RWPE2 (cell line): ENCODE measurements at regions not wholly inside any gene's neighbourhood (a gene's known extent, or its start where the extent isn't known, plus 50 kb on each side); places are given as distances from the start of the nearest gene placed in this dataset.

Experiments used
- ATAC-seq: fragments of 200-7000 bp; cut with Tn5 transposase; 3 replicates; pipeline ENCODE4 v1.9.1; 2021; ENCODE audit warnings: low read depth
- DNase-seq: peaks from one replicate; pipeline ENCODE4 v3.0.0-alpha.2; 2020; ENCODE audit warnings: low spot score
- H3K27ac ChIP-seq: fragments of 450-650 bp; 2 replicates; pipeline ENCODE4 v1.5.1; 2017; ENCODE audit warnings: mild to moderate bottlenecking; ENCODE audit not compliant: poor library complexity, severe bottlenecking
- H3K27me3 ChIP-seq: fragments of 250-450 bp; sonication (Bioruptor Pico); 2 replicates; pipeline ENCODE4 v1.5.1; 2021; ENCODE audit warnings: mild to moderate bottlenecking, moderate library complexity; ENCODE audit not compliant: insufficient read depth, poor library complexity, severe bottlenecking
- H3K36me3 ChIP-seq: fragments of 250-450 bp; sonication (Bioruptor Pico); 2 replicates; pipeline ENCODE4 v1.5.1; 2020; ENCODE audit warnings: low read depth, mild to moderate bottlenecking, moderate library complexity
- H3K4me1 ChIP-seq: fragments of 250-450 bp; sonication (Bioruptor Pico); 2 replicates; pipeline ENCODE4 v1.5.1; 2021; ENCODE audit warnings: mild to moderate bottlenecking, moderate library complexity; ENCODE audit not compliant: insufficient read depth, poor library complexity, severe bottlenecking
- H3K4me3 ChIP-seq: fragments of 250-450 bp; sonication (Bioruptor Pico); 2 replicates; pipeline ENCODE4 v1.5.1; 2021; ENCODE audit warnings: mild to moderate bottlenecking, moderate library complexity; ENCODE audit not compliant: severe bottlenecking
- H3K9me3 ChIP-seq: fragments of 250-450 bp; sonication (Bioruptor Pico); 2 replicates; pipeline ENCODE4 v1.5.1; 2021; ENCODE audit warnings: mild to moderate bottlenecking, moderate library complexity; ENCODE audit not compliant: severe bottlenecking
- CTCF ChIP-seq: fragments of 450-650 bp; IDR thresholded peaks from one replicate; pipeline ENCODE4 v1.5.1; 2017; ENCODE audit warnings: mild to moderate bottlenecking, moderate library complexity; ENCODE audit not compliant: poor library complexity, severe bottlenecking

- ATAC-seq: no peak
- H3K9me3 ChIP-seq: no peaks in the 10 kb centered on the region
- no peak for TF ChIP-seq CTCF
- no peaks in the 10 kb centered on the region for H3K36me3 ChIP-seq
- DNase-seq: no peak
- H3K27me3 ChIP-seq: no peaks in the 10 kb centered on the region
- no peak overlapping the region for H3K4me3 ChIP-seq
- no peaks in the 10 kb centered on the region for H3K4me1 ChIP-seq
- no peak overlapping the region for H3K27ac ChIP-seq
Measured at GRCh38 chr6:91786474-91787184, 1199.8 kb upstream of the MAP3K7 start.

- Histone ChIP-seq H3K9me3 (no peaks in the 10 kb centered on the region), H3K27ac (no peak overlapping the region), H3K27me3 (no peaks in the 10 kb centered on the region), H3K4me1 (no peaks in the 10 kb centered on the region), H3K36me3 (no peaks in the 10 kb centered on the region), H3K4me3 (no peak overlapping the region)
- no peak for TF ChIP-seq CTCF
- DNase-seq (no peak), ATAC-seq (no peak)
Measured at GRCh38 chr6:91782802-91783201, 1195.9 kb upstream of the MAP3K7 start.

- ATAC-seq (no peak), DNase-seq (no peak)
- no peak for TF ChIP-seq CTCF
- H3K4me1 ChIP-seq: no peaks in the 10 kb centered on the region
- H3K27me3 ChIP-seq: no peaks in the 10 kb centered on the region
- H3K4me3 ChIP-seq: no peak overlapping the region
- H3K36me3 ChIP-seq: no peaks in the 10 kb centered on the region
- H3K27ac ChIP-seq: no peak overlapping the region
- H3K9me3 ChIP-seq: no peaks in the 10 kb centered on the region
Measured at GRCh38 chr6:91781946-91782345, 1195.1 kb upstream of the MAP3K7 start.

- H3K36me3 ChIP-seq: no peaks in the 10 kb centered on the region
- H3K4me3 ChIP-seq: no peak overlapping the region
- H3K9me3 ChIP-seq: no peaks in the 10 kb centered on the region
- DNase-seq (no peak), ATAC-seq (no peak)
- H3K4me1 ChIP-seq: no peaks in the 10 kb centered on the region
- H3K27me3 ChIP-seq: no peaks in the 10 kb centered on the region
- TF ChIP-seq CTCF: no peak
- no peak overlapping the region for H3K27ac ChIP-seq
Measured at GRCh38 chr6:91780270-91780669, 1193.4 kb upstream of the MAP3K7 start.

- Histone ChIP-seq H3K9me3 (no peaks in the 10 kb centered on the region), H3K27me3 (peaks cover 20% of the 10 kb centered on the region), H3K4me1 (no peaks in the 10 kb centered on the region), H3K27ac (no peak overlapping the region), H3K36me3 (no peaks in the 10 kb centered on the region), H3K4me3 (no peak overlapping the region)
- DNase-seq (no peak), ATAC-seq (no peak)
- no peak for TF ChIP-seq CTCF
Measured at GRCh38 chr6:91761621-91762020, 1174.7 kb upstream of the MAP3K7 start.
